SJSA1 (cell line): ENCODE measurements at regions not wholly inside any gene's neighbourhood (a gene's known extent, or its start where the extent isn't known, plus 50 kb on each side); places are given as distances from the start of the nearest gene placed in this dataset.

Experiments used
- DNase-seq, 2 experiments: peaks; one replicate each; pipeline ENCODE4 v3.0.0-alpha.2; 2015 to 2020; ENCODE audit warnings: low spot score in 2 of 2, low read depth in 1 of 2
- H3K27ac ChIP-seq: fragments of 250-450 bp; sonication (Bioruptor Pico); 2 replicates; pipeline ENCODE4 v1.5.1; 2020; ENCODE audit warnings: mild to moderate bottlenecking, moderate library complexity
- H3K27me3 ChIP-seq: fragments of 250-450 bp; sonication (Bioruptor Pico); replicated peaks from 2 replicates; pipeline ENCODE4 v1.5.1; 2020; ENCODE audit warnings: mild to moderate bottlenecking, moderate library complexity
- H3K36me3 ChIP-seq: fragments of 250-450 bp; sonication (Bioruptor Pico); 2 replicates; pipeline ENCODE4 v1.5.1; 2020; ENCODE audit warnings: mild to moderate bottlenecking
- H3K4me1 ChIP-seq: fragments of 250-450 bp; sonication (Bioruptor Pico); replicated peaks from 2 replicates; pipeline ENCODE4 v1.6.1; 2021; ENCODE audit warnings: mild to moderate bottlenecking
- H3K4me3 ChIP-seq: fragments of 250-450 bp; sonication (Bioruptor Pico); 2 replicates; pipeline ENCODE4 v1.5.1; 2020; ENCODE audit warnings: mild to moderate bottlenecking
- H3K9me3 ChIP-seq: fragments of 250-450 bp; sonication (Bioruptor Pico); replicated peaks from 2 replicates; pipeline ENCODE4 v1.5.1; 2020; ENCODE audit warnings: mild to moderate bottlenecking

- no peaks in the 10 kb centered on the region for H3K27me3 ChIP-seq
- H3K4me3 ChIP-seq = no peak overlapping the region
- no peaks in the 10 kb centered on the region for H3K36me3 ChIP-seq
- H3K9me3 ChIP-seq = no peaks in the 10 kb centered on the region
- no peaks in the 10 kb centered on the region for H3K4me1 ChIP-seq
- DNase-seq = no peak
- H3K27ac ChIP-seq = no peak overlapping the region
These were observed 561.1 kb downstream of the KCTD16 start for GRCh38 chr5:144731786-144732185.

- Histone ChIP-seq H3K27me3 (no peaks in the 10 kb centered on the region), H3K36me3 (no peaks in the 10 kb centered on the region), H3K9me3 (no peaks in the 10 kb centered on the region; the same call in 1 of the 2 replicates), H3K4me1 (no peaks in the 10 kb centered on the region), H3K27ac (no peak overlapping the region), H3K4me3 (no peak overlapping the region)
- no peak for DNase-seq
These were observed 541.4 kb downstream of the KCTD16 start for GRCh38 chr5:144712090-144712489.

GRCh38 chr5:144711172-144711571 is 540.5 kb downstream of the KCTD16 start:
- Histone ChIP-seq H3K27me3 (no peaks in the 10 kb centered on the region), H3K9me3 (no peaks in the 10 kb centered on the region; the same call in 1 of the 2 replicates), H3K36me3 (no peaks in the 10 kb centered on the region), H3K27ac (no peak overlapping the region), H3K4me3 (no peak overlapping the region), H3K4me1 (no peaks in the 10 kb centered on the region)
- DNase-seq = no peak

GRCh38 chr5:144710637-144711036 is 540.0 kb downstream of the KCTD16 start:
- DNase-seq = no peak
- no peaks in the 10 kb centered on the region; the same call in 1 of the 2 replicates for H3K9me3 ChIP-seq
- no peak overlapping the region for H3K27ac ChIP-seq

GRCh38 chr5:144703776-144704175 is 533.1 kb downstream of the KCTD16 start:
- no peak for DNase-seq
- Histone ChIP-seq H3K9me3 (no peaks in the 10 kb centered on the region), H3K27me3 (no peaks in the 10 kb centered on the region), H3K27ac (no peak overlapping the region), H3K4me1 (peaks cover under 1% of the 10 kb centered on the region), H3K36me3 (no peaks in the 10 kb centered on the region), H3K4me3 (no peak overlapping the region)

More at GRCh38 chr5:144710637-144711036, 540.0 kb downstream of the KCTD16 start:
- Histone ChIP-seq H3K36me3 (no peaks in the 10 kb centered on the region), H3K4me3 (no peak overlapping the region), H3K4me1 (no peaks in the 10 kb centered on the region), H3K27me3 (no peaks in the 10 kb centered on the region)

- H3K9me3 ChIP-seq = no peaks in the 10 kb centered on the region
These were observed 527.8 kb downstream of the KCTD16 start for GRCh38 chr5:144698484-144698883.

GRCh38 chr5:144697847-144698262 is 527.2 kb downstream of the KCTD16 start:
- no peaks in the 10 kb centered on the region for H3K27me3 ChIP-seq
- DNase-seq = peak in 1 of 2 experiments; percentile 60
- no peaks in the 10 kb centered on the region for H3K9me3 ChIP-seq
- no peak overlapping the region for H3K4me3 ChIP-seq
- H3K36me3 ChIP-seq = no peaks in the 10 kb centered on the region
- H3K4me1 ChIP-seq = peaks cover 7% of the 10 kb centered on the region
- H3K27ac ChIP-seq = peak overlapping the region; percentile 36; the same call in 1 of the 2 replicates

More at GRCh38 chr5:144698484-144698883, 527.8 kb downstream of the KCTD16 start:
- Histone ChIP-seq H3K27me3 (no peaks in the 10 kb centered on the region), H3K4me1 (peaks cover 7% of the 10 kb centered on the region), H3K4me3 (no peak overlapping the region), H3K27ac (peak overlapping the region; percentile 36), H3K36me3 (no peaks in the 10 kb centered on the region)
- DNase-seq = peak in 1 of 2 experiments; percentile 9

GRCh38 chr5:144691936-144692335 is 521.3 kb downstream of the KCTD16 start:
- H3K36me3 ChIP-seq = no peaks in the 10 kb centered on the region
- H3K4me3 ChIP-seq = no peak overlapping the region
- H3K4me1 ChIP-seq = no peaks in the 10 kb centered on the region
- H3K9me3 ChIP-seq = no peaks in the 10 kb centered on the region
- H3K27me3 ChIP-seq = no peaks in the 10 kb centered on the region
- no peak for DNase-seq
- no peak overlapping the region for H3K27ac ChIP-seq

GRCh38 chr5:144684899-144685298 is 514.2 kb downstream of the KCTD16 start:
- H3K4me1 ChIP-seq = no peaks in the 10 kb centered on the region
- H3K4me3 ChIP-seq = no peak overlapping the region
- H3K36me3 ChIP-seq = no peaks in the 10 kb centered on the region
- no peak for DNase-seq
- no peaks in the 10 kb centered on the region for H3K9me3 ChIP-seq
- no peaks in the 10 kb centered on the region for H3K27me3 ChIP-seq
- no peak overlapping the region for H3K27ac ChIP-seq

- no peak overlapping the region for H3K27ac ChIP-seq
- no peak overlapping the region for H3K4me3 ChIP-seq
- H3K27me3 ChIP-seq = no peaks in the 10 kb centered on the region
- DNase-seq = no peak
- no peaks in the 10 kb centered on the region for H3K9me3 ChIP-seq
- no peaks in the 10 kb centered on the region for H3K4me1 ChIP-seq
- no peaks in the 10 kb centered on the region for H3K36me3 ChIP-seq
These were observed 510.0 kb downstream of the KCTD16 start for GRCh38 chr5:144680711-144681110.

GRCh38 chr5:144671066-144671465 is 500.4 kb downstream of the KCTD16 start:
- Histone ChIP-seq H3K4me3 (no peak overlapping the region), H3K36me3 (no peaks in the 10 kb centered on the region), H3K9me3 (no peaks in the 10 kb centered on the region), H3K27me3 (no peaks in the 10 kb centered on the region; the same call in 1 of the 2 replicates), H3K4me1 (no peaks in the 10 kb centered on the region), H3K27ac (no peak overlapping the region)
- DNase-seq = no peak

GRCh38 chr5:144659634-144660227 is 489.1 kb downstream of the KCTD16 start:
- Histone ChIP-seq H3K27me3 (no peaks in the 10 kb centered on the region), H3K4me1 (no peaks in the 10 kb centered on the region), H3K27ac (no peak overlapping the region), H3K9me3 (no peaks in the 10 kb centered on the region; the same call in 1 of the 2 replicates), H3K4me3 (no peak overlapping the region), H3K36me3 (no peaks in the 10 kb centered on the region)
- no peak for DNase-seq

- Histone ChIP-seq H3K27me3 (no peaks in the 10 kb centered on the region), H3K9me3 (no peaks in the 10 kb centered on the region), H3K27ac (no peak overlapping the region), H3K4me3 (no peak overlapping the region), H3K4me1 (no peaks in the 10 kb centered on the region), H3K36me3 (no peaks in the 10 kb centered on the region)
- no peak for DNase-seq
These were observed 473.6 kb downstream of the KCTD16 start for GRCh38 chr5:144644317-144644716.

GRCh38 chr5:144638787-144639186 is 468.1 kb downstream of the KCTD16 start:
- Histone ChIP-seq H3K27ac (no peak overlapping the region), H3K4me1 (no peaks in the 10 kb centered on the region), H3K4me3 (no peak overlapping the region), H3K9me3 (no peaks in the 10 kb centered on the region), H3K36me3 (no peaks in the 10 kb centered on the region), H3K27me3 (no peaks in the 10 kb centered on the region)
- DNase-seq = no peak

GRCh38 chr5:144634138-144634537 is 463.5 kb downstream of the KCTD16 start:
- Histone ChIP-seq H3K9me3 (peaks cover 16% of the 10 kb centered on the region), H3K4me3 (no peak overlapping the region), H3K4me1 (no peaks in the 10 kb centered on the region), H3K36me3 (no peaks in the 10 kb centered on the region), H3K27ac (no peak overlapping the region), H3K27me3 (no peaks in the 10 kb centered on the region)
- no peak for DNase-seq
